Fibroblast of pulmonary artery (primary cell): ENCODE measurements at regions not wholly inside any gene's neighbourhood (a gene's known extent, or its start where the extent isn't known, plus 50 kb on each side); places are given as distances from the start of the nearest gene placed in this dataset.

Experiments used
- DNase-seq: peaks from one replicate; pipeline ENCODE4 v3.0.0-alpha.2; 2010; ENCODE audit warnings: low read depth
- H3K4me3 ChIP-seq: replicated peaks from 2 replicates; pipeline ENCODE4 v1.5.1; 2011; ENCODE audit warnings: low read depth, mild to moderate bottlenecking, control low read depth, low read length, moderate library complexity
- TF ChIP-seq, protein P1 (sequence below): IDR thresholded peaks from 2 replicates; pipeline ENCODE4 v1.5.1; 2011; ENCODE audit warnings: mild to moderate bottlenecking, control low read depth, low read length, inconsistent platforms; ENCODE audit errors: missing control alignments

DNA sequence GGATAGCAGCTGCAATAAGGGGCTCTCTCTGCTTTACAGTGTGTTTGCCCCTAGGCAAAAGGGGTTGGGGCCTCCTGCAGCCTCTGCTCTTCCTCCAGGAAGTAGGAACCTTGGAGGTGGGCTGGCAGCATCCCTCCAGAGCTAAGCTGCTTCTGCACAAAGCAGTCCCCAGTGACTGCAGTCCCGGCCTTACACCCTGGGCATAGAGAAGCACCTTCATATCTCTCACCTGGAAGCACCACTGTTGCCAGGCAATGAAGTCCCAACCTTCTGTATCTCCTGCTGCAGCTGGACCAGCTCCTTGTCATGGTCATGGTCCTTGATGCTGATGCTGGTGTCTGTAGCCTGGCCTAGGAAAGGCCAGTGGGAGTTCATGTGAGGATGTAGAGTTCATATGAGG lies 171.1 kb upstream of the TET2 start:
- TF ChIP-seq, protein P1, sequence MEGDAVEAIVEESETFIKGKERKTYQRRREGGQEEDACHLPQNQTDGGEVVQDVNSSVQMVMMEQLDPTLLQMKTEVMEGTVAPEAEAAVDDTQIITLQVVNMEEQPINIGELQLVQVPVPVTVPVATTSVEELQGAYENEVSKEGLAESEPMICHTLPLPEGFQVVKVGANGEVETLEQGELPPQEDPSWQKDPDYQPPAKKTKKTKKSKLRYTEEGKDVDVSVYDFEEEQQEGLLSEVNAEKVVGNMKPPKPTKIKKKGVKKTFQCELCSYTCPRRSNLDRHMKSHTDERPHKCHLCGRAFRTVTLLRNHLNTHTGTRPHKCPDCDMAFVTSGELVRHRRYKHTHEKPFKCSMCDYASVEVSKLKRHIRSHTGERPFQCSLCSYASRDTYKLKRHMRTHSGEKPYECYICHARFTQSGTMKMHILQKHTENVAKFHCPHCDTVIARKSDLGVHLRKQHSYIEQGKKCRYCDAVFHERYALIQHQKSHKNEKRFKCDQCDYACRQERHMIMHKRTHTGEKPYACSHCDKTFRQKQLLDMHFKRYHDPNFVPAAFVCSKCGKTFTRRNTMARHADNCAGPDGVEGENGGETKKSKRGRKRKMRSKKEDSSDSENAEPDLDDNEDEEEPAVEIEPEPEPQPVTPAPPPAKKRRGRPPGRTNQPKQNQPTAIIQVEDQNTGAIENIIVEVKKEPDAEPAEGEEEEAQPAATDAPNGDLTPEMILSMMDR, result no peak
- DNase-seq, result no peak
- H3K4me3 ChIP-seq, result no peak overlapping the region

DNA sequence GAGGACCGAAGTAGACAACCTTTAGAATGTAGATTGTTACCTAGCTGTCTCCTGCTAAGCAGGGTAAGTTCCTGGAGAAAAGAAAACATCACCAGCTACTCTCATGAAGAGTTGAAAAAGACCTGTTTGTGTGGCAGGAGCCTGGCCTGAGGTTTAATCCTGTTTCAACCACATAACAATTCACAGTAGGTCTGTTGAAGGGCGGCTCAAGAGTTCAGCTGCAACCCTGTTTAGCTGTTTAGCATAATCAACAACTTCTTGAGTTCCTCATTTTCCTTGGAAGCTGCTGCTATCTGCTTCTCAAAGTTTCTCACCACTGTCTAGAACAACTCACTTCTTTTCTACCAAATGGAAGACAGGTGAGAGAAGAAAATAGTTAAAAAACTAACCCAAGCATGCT lies 170.4 kb upstream of the TET2 start:
- TF ChIP-seq, protein P1, result no peak
- no peak overlapping the region for H3K4me3 ChIP-seq
- DNase-seq, result no peak

DNA sequence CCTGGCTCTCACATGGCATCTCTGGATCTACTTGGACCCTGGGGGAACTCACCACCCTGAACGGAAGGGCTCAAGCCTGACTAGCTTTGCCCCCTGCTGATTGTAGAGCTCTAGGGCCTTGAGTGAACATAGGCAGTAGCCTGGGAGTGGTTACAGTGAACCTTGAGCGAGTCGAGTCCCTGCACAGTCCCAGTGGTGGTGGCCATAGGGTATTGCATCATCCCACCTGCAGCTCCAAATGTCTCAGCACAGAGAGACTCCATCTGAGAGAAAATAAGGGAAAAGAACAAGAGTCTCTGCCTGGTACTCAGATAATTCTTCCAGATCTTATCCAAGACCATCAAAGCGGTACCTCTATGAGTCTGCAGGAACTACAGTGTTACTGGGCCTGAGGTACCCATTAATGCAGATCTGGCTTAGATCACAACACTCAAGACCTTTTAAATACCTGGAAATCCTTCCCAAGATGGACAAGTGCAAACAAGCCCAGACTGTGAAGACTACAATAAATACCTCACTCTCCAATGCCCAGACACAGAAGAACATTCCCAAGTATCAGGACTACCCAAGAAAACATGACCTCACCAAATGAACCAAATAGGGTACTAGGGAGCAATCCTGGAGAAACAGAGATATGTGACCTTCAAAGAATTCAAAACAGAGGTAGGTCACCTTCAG lies 167.5 kb upstream of the TET2 start:
- DNase-seq, result no peak
- TF ChIP-seq, protein P1, result no peak
- H3K4me3 ChIP-seq, result no peak overlapping the region

DNA sequence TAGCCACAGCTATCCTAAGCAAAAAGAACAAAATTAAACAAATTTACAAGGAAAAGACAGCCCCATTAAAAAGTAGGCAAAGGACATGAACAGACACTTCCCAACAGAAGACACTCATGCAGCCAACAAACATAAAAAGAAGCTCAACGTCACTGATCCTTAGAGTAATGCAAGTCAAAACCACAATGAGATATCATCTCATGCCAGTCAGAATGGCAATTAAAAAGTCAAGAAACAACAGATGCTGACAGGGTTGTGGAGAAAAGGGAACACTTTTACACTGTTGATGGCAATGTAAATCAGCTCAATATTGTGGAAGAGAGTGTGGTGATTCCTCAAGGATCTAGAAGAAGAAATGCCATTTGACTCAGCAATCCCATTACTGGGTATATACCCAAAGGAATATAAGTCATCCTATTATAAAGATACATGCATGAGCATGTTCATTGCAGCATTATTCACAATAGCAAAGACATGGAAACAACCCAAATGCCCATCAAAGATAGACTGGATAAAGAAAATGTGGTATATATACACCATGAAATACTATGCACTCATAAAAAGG lies 163.0 kb upstream of the TET2 start:
- TF ChIP-seq, protein P1, result no peak
- no peak overlapping the region for H3K4me3 ChIP-seq
- DNase-seq, result no peak

- TF ChIP-seq, protein P1, result no peak
- no peak for DNase-seq
- no peak overlapping the region for H3K4me3 ChIP-seq
Measured at GRCh38 chr4:104986306-104986705, 160.4 kb upstream of the TET2 start.

DNA sequence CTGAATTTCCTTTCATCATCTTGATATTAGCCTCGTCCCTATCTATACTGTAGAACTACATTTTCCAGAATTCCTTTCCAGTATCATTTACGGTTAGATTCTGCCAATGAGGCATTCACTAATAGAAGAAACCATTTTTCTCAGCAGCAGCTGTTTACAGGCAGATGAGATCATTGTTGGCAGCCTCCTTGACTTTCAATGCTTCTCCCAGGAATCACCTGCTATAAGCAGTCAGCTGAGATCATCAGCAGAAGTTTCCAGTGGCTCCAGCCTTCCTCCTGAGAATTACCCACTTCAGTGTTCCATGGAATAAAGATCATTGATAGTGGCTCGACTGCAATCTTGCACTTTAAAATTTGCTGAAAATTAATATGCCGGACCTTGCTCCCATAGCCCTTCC lies 157.3 kb upstream of the TET2 start:
- no peak overlapping the region for H3K4me3 ChIP-seq
- DNase-seq, result peak; percentile 45
- TF ChIP-seq, protein P1, result no peak

DNA sequence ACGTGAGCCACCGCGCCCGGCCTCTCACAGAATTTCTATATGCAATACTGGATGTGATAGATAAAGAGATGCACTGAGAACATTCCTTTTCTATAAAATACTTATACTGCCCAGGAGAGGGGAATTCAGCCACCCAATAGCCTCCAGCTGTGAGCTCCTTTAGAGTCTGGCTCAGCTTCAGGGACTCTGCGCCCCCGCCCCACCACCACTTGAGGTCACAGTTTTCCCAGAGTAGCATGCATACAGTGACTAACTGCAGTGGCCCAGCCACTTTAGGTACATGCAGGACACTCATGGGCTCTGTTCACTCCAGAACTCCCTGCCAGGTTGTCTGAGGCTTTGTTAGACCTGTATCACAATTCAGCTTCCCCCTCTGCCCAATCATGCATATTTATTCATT lies 144.4 kb upstream of the TET2 start:
- no peak overlapping the region for H3K4me3 ChIP-seq
- TF ChIP-seq, protein P1, result no peak
- DNase-seq, result no peak
